Activated CD4-positive, CD25-positive, alpha-beta regulatory T cell treated with anti-CD3 and anti-CD28 coated beads, Interleukin-2, amount 50 U/mL, for 24 hours (primary cell): ENCODE measurements at regions not wholly inside any gene's neighbourhood (a gene's known extent, or its start where the extent isn't known, plus 50 kb on each side); places are given as distances from the start of the nearest gene placed in this dataset.
"Not testable (repeated sequence)": the region's sequence is repeated elsewhere in the genome, so short reads cannot be mapped to it uniquely, and the experiment has no call there.

ENCODE experiments used
- ATAC-seq, 2 donors: fragments of 150-1000 bp; cut with Tn5 transposase; one replicate each; pipeline ENCODE4 v1.10.0; 2021; ENCODE audit warnings: mild to moderate bottlenecking in 1 of 2, moderate library complexity in 1 of 2

DNA sequence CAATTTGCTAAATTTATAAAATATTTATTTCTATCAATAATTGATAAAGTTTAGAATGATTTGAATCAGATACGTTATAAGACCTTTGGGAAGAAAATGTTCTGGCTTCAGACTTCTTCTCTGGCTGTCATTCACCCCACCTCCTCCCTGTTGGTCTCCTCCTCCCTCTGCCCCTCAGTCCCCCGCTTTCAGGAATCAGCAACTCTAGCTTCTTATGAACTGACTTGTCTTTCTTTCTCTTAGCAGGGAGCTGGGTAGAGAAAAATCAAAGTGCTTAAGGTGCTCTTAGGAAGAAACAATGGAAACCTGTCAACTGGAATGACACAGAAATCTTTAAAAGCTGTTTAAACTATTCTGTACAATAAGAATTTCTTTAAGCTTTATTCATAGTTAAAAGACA lies 71.3 kb upstream of the ETV3 start:
- no peak for ATAC-seq

- ATAC-seq: not testable (repeated sequence)
These were observed 67.8 kb upstream of the ETV3 start for GRCh38 chr1:157205982-157206381.

- ATAC-seq: no peak
These were observed 65.0 kb upstream of the ETV3 start for GRCh38 chr1:157203166-157203565.

GRCh38 chr1:157202331-157202730 lies 64.1 kb upstream of the ETV3 start:
- ATAC-seq: no peak

DNA sequence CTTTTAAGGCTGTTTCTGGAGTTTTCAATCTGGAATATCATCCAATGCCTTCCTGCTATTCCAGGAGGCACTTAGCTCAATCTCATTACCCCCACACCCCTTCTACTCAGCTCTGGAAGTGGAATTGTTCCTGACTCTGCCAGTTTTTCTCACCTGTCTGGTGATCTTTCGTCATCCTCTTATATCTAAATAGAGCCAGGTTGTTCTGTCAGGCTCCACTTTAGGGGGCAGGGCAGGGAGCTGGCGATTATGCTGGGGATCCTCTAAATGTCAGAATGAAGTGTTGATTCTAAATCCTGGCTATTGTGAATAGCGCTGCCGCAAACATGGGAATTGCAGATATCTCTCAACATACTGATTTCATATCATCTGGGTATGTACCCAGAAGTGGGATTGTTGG lies 63.6 kb upstream of the ETV3 start:
- no peak for ATAC-seq

DNA sequence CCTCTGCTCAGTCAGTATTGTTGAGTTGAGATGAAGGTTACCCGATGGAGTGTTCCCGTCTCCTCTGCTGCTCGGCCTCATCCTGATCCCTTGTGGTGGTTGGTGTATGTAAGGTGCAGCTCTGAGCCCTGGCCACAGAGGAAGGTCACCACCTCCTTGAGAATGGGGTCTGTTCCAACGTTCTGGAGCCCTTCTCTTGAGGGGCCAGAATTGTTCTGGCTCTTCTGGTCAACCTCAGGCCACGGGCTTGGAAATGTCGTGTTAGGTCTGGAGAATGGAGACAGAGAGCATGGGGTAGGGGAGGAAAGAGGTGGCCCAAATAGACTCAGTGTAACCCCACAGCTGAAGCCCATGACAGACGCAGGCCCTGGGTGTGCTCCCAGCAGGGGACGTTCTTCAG lies 62.3 kb upstream of the ETV3 start:
- ATAC-seq: no peak

DNA sequence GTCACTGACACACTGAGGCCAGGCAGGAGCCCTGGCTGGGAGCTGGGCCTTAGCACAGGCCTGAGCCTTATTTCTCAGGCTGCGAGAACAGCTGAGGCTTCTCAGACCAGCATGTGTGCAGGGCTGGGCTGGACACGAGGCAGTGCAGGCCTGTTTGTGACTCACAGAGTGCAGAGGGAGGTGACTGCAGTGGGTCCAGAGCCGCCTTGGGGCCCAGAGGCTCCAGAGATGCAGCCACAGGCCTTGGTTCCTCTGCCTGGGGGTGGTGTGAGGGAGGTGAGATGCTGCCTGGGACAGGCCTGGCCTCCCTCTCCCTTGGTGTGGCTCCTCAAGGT lies 61.2 kb upstream of the ETV3 start:
- ATAC-seq: no peak

DNA sequence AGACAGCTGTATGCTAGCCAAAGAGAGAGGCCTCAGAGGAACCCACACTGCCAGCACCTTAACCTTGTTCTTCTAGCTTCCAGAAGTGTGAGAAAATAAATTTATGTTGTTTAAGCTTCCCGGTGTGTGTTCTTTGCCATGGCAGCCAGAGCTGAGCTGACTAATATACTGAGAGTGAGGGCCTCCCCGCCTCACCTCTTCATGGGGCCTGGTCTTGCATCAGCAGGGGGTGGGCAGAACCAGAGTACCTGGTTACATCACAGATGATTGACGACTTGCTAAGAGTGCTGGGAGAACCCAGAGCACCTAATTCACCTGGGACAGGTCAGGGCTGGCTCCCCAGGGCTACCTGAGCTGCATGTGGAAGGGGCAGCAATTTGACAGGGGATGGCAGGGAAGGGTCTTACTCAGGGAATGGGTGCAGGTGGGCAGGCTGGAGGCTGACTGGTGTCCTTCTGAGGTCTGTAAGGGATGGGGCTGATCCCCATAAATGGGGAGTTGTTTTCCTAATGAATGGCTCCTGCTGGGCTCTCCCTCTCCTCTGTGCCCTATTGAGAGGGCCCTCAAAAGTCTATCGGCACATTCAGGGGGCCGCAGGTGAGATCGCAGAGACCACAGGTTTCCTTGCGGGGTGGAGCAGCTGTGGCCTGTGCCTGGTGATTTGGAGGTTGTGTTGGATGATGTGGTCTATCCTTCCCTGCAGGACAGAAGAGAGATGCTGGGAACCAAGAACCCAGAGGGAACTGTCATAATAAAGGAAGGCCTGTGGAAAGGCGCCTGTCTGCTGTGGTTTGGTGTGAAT lies 60.6 kb upstream of the ETV3 start:
- no peak for ATAC-seq

DNA sequence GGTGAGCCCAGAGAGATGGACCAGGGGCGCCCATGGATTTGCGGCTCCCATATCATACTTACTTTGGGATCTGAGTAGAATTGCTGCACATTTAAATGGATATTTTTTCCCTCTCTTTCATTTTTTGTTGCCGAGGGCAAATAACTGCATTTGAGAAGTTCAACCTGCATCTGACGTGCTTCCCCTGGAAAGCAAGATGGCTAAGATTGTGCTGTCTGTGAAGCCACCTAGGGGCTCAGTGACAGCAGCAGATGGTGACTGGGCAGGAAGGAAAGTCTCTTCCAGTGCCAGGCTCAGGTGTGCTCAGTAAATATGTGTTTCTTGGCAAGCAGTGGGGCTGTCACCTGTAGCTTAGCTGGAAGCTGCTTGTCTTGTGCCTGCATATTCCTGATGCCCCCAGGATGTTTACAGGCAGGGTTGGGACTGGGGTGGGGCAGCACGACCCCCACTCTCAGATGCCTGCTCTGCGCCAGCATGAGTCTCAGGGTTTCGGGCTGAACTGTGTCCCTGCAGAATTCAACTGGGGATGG lies 59.8 kb upstream of the ETV3 start:
- no peak for ATAC-seq

DNA sequence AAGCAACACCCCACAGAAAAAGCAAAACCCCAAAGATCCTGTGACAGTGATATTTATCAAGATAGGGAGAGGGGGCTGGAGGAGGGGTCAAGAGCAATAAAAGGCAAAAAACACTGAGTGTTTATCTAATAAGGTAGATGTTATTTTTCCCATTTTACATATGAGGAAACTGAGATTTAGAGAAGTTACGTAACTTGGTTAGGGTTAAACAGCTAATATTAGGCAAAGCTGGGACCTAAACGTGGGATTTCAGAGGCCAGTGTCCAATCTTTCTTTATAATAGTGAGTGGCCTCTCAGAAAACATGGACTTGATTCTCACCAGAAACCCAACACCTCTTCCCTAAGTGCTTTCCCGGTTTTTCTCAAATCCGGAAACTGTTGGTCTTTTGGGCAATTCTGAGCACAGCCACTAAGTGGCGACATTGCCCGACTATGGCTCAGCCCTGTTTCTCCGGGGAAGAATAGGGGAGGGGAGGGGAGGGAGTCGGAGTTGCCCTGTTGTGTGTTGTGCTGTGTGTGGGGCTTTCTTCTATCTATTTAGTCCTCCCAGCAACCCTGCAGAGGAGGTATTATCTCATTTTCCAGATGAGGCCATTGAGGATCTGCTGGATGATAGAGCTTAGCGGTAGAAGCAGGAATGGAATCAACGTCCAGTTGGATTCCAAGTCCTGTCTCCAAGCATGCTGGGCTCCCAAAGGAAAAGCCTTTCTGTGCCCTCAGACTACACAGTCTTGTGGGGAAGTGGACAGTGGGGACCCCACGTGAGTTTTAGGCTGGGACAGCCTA lies 58.7 kb upstream of the ETV3 start:
- ATAC-seq: peak in 1 of 2 donors; percentile 21

DNA sequence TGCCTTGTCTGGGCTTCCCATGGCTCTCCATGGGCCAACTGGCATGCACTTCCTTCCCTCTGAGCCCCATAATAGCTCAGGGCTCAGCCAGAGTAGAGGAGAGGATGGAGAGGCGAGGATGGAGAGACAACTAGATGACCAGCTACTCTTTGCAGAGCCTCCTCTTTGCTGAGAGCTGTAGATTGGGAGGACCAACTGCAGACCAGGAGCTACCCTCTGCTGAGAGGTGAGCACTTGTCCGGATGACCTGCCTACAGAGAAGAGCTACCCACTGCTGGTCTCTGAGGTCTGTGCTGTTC lies 58.0 kb upstream of the ETV3 start:
- no peak for ATAC-seq

GRCh38 chr1:157195521-157196244 lies 57.5 kb upstream of the ETV3 start:
- ATAC-seq: no peak

- peak in 1 of 2 donors; percentile 18 for ATAC-seq
These were observed 56.7 kb upstream of the ETV3 start for GRCh38 chr1:157194731-157195520.

- ATAC-seq: no peak
These were observed 55.7 kb upstream of the ETV3 start for GRCh38 chr1:157193702-157194391.

DNA sequence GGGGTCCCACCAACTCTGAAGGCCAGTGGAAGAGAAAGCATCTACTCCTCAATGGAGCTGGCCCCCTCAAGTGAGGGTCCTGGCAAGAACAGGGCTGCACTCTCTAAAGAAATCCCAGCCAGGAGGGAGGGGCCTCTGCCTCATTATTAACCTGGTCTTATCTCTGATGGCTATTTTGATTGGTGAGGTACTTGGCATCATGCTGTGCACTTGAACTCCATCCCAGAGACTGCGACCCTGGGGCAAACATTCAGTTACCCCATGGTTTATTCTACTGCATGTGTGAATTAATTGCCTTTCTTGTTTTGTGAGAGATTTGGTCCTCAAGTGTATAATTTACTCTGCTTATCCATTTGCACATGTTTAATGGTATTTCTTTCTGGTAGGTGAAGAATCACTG lies 55.0 kb upstream of the ETV3 start:
- ATAC-seq: no peak

DNA sequence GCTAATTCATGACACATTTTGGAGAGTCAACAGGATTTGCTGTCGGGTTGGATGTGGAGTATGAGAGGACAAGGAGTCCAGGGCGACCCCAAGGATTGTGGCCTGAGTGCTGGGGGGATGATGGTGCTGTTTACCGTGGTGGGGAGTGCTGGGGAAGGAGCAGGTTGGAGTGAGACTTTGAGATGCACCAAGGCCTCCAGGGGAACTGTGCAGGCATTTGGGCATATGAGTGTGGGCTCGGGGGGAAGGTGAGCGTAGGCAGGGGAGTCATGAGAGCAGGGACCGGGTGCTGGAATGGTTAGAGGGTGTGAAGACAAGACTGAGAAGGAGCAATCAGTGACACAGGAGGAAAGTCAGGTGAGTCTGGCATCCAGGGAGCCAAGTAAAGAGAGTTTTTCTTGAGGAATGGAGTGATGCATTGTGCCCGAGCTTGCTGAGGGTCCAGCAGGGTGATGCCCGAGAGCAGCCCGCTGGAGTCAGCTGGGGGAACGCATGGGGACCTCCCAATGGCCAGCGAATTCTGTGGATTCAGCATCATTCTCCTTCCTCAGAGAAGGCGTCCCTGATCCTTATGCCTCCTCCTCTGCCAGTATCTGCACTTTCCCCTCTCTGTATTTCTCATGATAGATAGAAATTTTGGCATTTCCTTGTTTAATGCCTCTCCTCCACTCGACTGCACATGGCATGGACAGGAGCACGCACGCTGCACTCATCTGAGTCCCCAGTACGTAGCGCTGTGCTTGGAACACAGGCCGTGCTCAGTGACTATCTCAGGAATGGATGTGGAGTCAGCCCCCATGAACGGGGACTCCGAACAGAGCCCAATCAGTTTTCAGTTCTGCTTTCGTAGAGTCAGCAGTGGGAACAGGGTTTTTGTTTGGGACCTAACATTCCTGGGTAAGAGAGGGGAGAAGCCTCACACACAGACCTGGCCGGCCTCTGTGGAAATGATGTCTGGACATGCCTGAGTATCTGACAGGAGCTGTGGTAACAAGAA lies 52.1 kb upstream of the ETV3 start:
- no peak for ATAC-seq

GRCh38 chr1:157189096-157189495 lies 50.9 kb upstream of the ETV3 start:
- ATAC-seq: no peak
